ENCODE measurements at regions not wholly inside any gene's neighbourhood (a gene's known extent, or its start where the extent isn't known, plus 50 kb on each side); places are given as distances from the start of the nearest gene placed in this dataset.

DNA sequence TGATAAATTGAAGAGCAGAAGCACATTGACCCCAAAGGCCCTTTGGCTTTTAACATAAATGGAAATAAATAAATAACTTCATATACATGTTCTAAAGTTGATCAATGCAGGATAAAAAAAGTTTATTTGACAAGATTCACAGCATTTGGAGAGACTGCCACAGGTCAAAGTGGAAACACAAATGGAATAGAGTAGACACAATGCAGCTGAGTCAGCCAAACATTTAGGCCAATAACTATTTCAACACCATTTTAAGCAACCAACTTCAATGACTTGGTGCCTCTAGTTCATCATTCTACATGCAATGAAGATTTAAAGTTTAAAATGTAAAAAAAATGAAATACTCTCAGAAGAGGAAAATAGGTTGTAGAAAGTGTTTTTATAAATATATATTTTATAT is 365.2 kb downstream of the FAT4 start:
- DNase-seq (ENCODE audit: low read depth) = no peak
- TF ChIP-seq, protein P1, sequence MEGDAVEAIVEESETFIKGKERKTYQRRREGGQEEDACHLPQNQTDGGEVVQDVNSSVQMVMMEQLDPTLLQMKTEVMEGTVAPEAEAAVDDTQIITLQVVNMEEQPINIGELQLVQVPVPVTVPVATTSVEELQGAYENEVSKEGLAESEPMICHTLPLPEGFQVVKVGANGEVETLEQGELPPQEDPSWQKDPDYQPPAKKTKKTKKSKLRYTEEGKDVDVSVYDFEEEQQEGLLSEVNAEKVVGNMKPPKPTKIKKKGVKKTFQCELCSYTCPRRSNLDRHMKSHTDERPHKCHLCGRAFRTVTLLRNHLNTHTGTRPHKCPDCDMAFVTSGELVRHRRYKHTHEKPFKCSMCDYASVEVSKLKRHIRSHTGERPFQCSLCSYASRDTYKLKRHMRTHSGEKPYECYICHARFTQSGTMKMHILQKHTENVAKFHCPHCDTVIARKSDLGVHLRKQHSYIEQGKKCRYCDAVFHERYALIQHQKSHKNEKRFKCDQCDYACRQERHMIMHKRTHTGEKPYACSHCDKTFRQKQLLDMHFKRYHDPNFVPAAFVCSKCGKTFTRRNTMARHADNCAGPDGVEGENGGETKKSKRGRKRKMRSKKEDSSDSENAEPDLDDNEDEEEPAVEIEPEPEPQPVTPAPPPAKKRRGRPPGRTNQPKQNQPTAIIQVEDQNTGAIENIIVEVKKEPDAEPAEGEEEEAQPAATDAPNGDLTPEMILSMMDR (IDR thresholded peaks at IDR 0.05; ENCODE audit: insufficient read depth, low read depth, low read length, missing control alignments) = no peak
- H3K4me3 ChIP-seq (ENCODE audit: low read depth, low read length) = no peak overlapping the region

DNA sequence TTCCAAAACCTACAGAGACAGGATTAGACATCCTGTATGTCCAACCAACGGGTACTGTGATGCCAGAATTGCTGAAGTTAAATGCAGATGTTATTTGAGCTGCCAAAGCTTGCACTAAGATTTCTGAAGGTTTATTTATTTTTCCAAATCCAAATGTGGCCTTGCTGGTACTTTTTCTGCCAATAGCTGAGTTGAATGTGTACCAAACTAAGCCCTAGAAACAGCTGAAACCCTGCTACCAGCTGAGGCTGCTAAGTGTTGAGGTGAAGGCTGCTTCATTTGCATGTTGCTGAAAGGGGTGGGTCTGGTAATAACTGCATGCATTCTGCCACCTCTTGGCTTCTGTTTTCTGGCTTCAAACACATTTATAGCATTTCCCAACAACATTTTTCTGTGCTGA is 366.5 kb downstream of the FAT4 start:
- no peak overlapping the region for H3K4me3 ChIP-seq (ENCODE audit: low read depth, low read length)
- peak; percentile 4 for DNase-seq (ENCODE audit: low read depth)
- TF ChIP-seq, protein P1 (IDR thresholded peaks at IDR 0.05; ENCODE audit: insufficient read depth, low read depth, low read length, missing control alignments) = no peak

DNA sequence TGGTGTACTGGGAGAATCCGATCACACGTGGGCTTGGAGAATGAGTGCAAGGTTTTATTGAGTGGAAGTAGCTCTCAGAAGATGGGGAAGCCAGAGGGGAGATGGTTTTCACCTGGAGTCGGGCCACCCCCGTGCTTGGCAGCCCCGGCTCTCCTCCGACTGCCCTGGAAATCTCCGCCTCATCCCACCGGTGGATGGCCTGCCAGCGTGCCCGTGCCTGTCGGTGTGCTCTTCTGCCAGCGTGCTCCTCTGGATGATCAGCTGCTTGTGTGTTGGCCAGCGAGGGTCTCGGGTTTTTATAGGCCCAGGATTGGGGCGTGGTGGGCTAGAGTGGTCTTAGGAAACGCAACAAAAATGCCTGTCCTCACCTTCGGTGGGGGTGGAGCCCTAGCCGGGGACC is 368.0 kb downstream of the FAT4 start:
- TF ChIP-seq, protein P1 (IDR thresholded peaks at IDR 0.05; ENCODE audit: insufficient read depth, low read depth, low read length, missing control alignments) = no peak
- DNase-seq (ENCODE audit: low read depth) = no peak
- H3K4me3 ChIP-seq (ENCODE audit: low read depth, low read length) = no peak overlapping the region

- DNase-seq (ENCODE audit: low read depth) = no peak
- TF ChIP-seq, protein P1 (IDR thresholded peaks at IDR 0.05; ENCODE audit: insufficient read depth, low read depth, low read length, missing control alignments) = no peak
- H3K4me3 ChIP-seq (ENCODE audit: low read depth, low read length) = no peak overlapping the region
Measured at GRCh38 chr4:125688841-125689240, 374.1 kb downstream of the FAT4 start.

DNA sequence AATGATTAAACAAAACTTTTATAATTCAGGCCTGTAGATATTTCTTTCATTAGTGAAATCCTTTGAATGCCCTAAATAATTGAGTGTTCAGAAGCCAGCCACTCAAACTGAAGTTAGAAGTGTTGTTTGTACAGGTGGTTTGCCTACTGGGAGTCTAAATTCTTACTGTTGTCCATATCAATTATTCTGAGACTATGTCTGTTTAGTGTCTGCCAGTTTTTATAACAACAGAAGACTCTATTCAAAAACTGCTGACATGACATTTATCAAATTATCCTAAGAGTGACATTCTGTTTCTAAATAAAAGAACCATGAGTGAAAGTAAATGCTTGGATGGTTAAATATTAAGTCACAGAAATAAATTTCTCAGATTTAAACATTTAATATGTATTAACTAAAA is 375.1 kb downstream of the FAT4 start:
- TF ChIP-seq, protein P1 (IDR thresholded peaks at IDR 0.05; ENCODE audit: insufficient read depth, low read depth, low read length, missing control alignments) = no peak
- H3K4me3 ChIP-seq (ENCODE audit: low read depth, low read length) = no peak overlapping the region
- no peak for DNase-seq (ENCODE audit: low read depth)

- TF ChIP-seq, protein P1 (IDR thresholded peaks at IDR 0.05; ENCODE audit: insufficient read depth, low read depth, low read length, missing control alignments) = no peak
- H3K4me3 ChIP-seq (ENCODE audit: low read depth, low read length) = no peak overlapping the region
- DNase-seq (ENCODE audit: low read depth) = no peak
Measured at GRCh38 chr4:125693228-125693627, 378.5 kb downstream of the FAT4 start.

DNA sequence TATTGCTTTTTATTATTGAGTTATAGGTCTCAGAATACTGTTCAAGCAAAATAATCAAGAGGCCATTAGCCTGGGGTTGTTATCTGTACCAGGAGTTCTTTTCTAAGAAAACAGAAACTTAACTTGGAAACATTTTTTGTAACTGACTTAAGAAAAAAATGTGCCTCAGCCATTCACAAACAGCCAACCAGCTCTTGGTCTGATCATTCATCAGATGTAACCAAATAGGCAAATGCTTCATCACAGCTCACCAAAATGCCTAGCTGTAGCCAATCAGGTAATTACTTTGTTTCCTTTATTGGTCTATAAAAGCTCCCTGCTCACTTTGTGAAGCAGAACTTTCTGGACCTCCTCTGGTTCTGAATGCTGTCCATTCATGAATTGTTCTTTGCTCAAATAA is 387.7 kb downstream of the FAT4 start:
- TF ChIP-seq, protein P1 (IDR thresholded peaks at IDR 0.05; ENCODE audit: insufficient read depth, low read depth, low read length, missing control alignments) = no peak
- no peak for DNase-seq (ENCODE audit: low read depth)
- H3K4me3 ChIP-seq (ENCODE audit: low read depth, low read length) = no peak overlapping the region

Measured in GM12865 (cell line).